ENCODE measurements at regions not wholly inside any gene's neighbourhood (a gene's known extent, or its start where the extent isn't known, plus 50 kb on each side); places are given as distances from the start of the nearest gene placed in this dataset.

- Mint-ChIP-seq H3K36me3 (ENCODE audit: low read depth) (no peaks in the 10 kb centered on the region), H3K9me3 (no peaks in the 10 kb centered on the region), H3K27ac (no peak overlapping the region), H3K4me3 (no peak overlapping the region), H3K27me3 (no peaks in the 10 kb centered on the region), H3K4me1 (no peaks in the 10 kb centered on the region)
- POLR2A ChIA-PET = no interaction called here
- CTCF ChIA-PET = no interaction called here
- DNase-seq = no peak
These were observed 478.5 kb upstream of the TNP1 start for GRCh38 chr2:217338306-217338916.

GRCh38 chr2:217337771-217338170 lies 477.9 kb upstream of the TNP1 start:
- ChIA-PET CTCF (interaction anchor here (0.6 kb wide), 1 partner anchor 602 kb away, joined by 3 read pairs; no protein-coding TSS in a partner anchor), POLR2A (no interaction called here)
- Mint-ChIP-seq H3K27ac (no peak overlapping the region), H3K9me3 (no peaks in the 10 kb centered on the region), H3K27me3 (no peaks in the 10 kb centered on the region), H3K4me1 (no peaks in the 10 kb centered on the region), H3K4me3 (no peak overlapping the region), H3K36me3 (ENCODE audit: low read depth) (no peaks in the 10 kb centered on the region)
- no peak for DNase-seq

- H3K4me1 Mint-ChIP-seq = no peaks in the 10 kb centered on the region
- ChIA-PET POLR2A (no interaction called here), CTCF (no interaction called here)
- DNase-seq = no peak
- H3K9me3 Mint-ChIP-seq = no peaks in the 10 kb centered on the region
- H3K36me3 Mint-ChIP-seq (ENCODE audit: low read depth) = no peaks in the 10 kb centered on the region
- no peak overlapping the region for H3K27ac Mint-ChIP-seq
- no peak overlapping the region for H3K4me3 Mint-ChIP-seq
- H3K27me3 Mint-ChIP-seq = no peaks in the 10 kb centered on the region
These were observed 476.8 kb upstream of the TNP1 start for GRCh38 chr2:217336694-217337093.

GRCh38 chr2:217335341-217335966 lies 475.6 kb upstream of the TNP1 start:
- H3K36me3 Mint-ChIP-seq (ENCODE audit: low read depth) = no peaks in the 10 kb centered on the region
- CTCF ChIA-PET = no interaction called here

DNA sequence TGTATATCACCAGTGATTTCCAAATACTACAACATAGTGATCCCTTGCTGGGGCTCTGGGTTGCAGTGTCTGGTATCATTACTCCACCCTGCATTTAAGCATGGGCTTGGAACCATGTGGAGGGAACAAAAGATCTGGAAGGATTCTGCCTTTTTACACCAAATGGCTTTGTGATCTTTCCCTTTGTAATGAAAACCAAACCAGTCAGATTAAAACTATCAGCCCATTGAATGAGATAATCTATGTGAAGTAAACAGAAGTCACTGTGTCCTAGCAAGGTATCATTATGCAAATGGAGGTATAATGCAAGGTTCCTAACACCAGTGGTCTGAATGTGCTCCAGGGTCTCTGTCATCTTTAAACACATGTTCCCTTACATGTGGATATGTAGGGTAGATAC lies 474.7 kb upstream of the TNP1 start:
- Mint-ChIP-seq H3K36me3 (ENCODE audit: low read depth) (no peaks in the 10 kb centered on the region), H3K4me3 (no peak overlapping the region), H3K4me1 (no peaks in the 10 kb centered on the region), H3K9me3 (no peaks in the 10 kb centered on the region), H3K27ac (no peak overlapping the region), H3K27me3 (no peaks in the 10 kb centered on the region)
- POLR2A ChIA-PET = no interaction called here
- DNase-seq = no peak
- CTCF ChIA-PET = no interaction called here

More at GRCh38 chr2:217335341-217335966, 475.6 kb upstream of the TNP1 start:
- Mint-ChIP-seq H3K4me3 (no peak overlapping the region), H3K9me3 (no peaks in the 10 kb centered on the region), H3K4me1 (no peaks in the 10 kb centered on the region), H3K27me3 (no peaks in the 10 kb centered on the region), H3K27ac (no peak overlapping the region)
- POLR2A ChIA-PET = no interaction called here
- no peak for DNase-seq

DNA sequence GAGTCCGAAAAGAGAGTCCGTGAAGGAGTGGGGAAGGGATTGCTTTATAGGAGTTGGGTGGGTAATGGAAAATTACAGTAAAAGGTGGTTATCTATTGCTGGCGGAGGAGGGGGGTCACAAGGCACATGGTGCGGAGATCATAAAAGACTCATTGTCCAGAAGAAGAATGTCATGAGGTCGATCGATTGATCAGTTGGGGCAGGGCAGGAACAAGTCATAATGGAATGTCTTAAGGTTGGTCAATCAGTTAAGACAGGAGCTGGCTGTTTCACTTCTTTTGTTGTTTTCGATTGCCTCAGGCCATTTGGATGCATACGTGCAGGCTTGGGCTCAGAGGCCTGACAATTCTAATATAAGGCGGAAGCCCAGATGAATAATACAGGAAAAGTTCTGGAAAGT lies 473.0 kb upstream of the TNP1 start:
- no peaks in the 10 kb centered on the region for H3K9me3 Mint-ChIP-seq
- CTCF ChIA-PET = no interaction called here
- no peak for DNase-seq
- H3K27ac Mint-ChIP-seq = no peak overlapping the region
- no peaks in the 10 kb centered on the region for H3K27me3 Mint-ChIP-seq
- no peaks in the 10 kb centered on the region for H3K36me3 Mint-ChIP-seq (ENCODE audit: low read depth)
- no peaks in the 10 kb centered on the region for H3K4me1 Mint-ChIP-seq
- POLR2A ChIA-PET = no interaction called here
- H3K4me3 Mint-ChIP-seq = no peak overlapping the region

GRCh38 chr2:217332417-217332791 lies 472.5 kb upstream of the TNP1 start:
- DNase-seq = no peak
- Mint-ChIP-seq H3K4me1 (no peaks in the 10 kb centered on the region), H3K36me3 (ENCODE audit: low read depth) (no peaks in the 10 kb centered on the region), H3K27ac (no peak overlapping the region), H3K9me3 (no peaks in the 10 kb centered on the region), H3K4me3 (no peak overlapping the region), H3K27me3 (no peaks in the 10 kb centered on the region)
- CTCF ChIA-PET = no interaction called here
- POLR2A ChIA-PET = no interaction called here

GRCh38 chr2:217331523-217332416 lies 471.9 kb upstream of the TNP1 start:
- ChIA-PET CTCF (no interaction called here), POLR2A (no interaction called here)
- H3K36me3 Mint-ChIP-seq (ENCODE audit: low read depth) = no peaks in the 10 kb centered on the region
- DNase-seq = no peak
- H3K9me3 Mint-ChIP-seq = no peaks in the 10 kb centered on the region
- H3K27ac Mint-ChIP-seq = no peak overlapping the region
- H3K4me1 Mint-ChIP-seq = no peaks in the 10 kb centered on the region
- no peak overlapping the region for H3K4me3 Mint-ChIP-seq
- H3K27me3 Mint-ChIP-seq = no peaks in the 10 kb centered on the region

- POLR2A ChIA-PET = no interaction called here
- H3K27me3 Mint-ChIP-seq = no peaks in the 10 kb centered on the region
- DNase-seq = no peak
- CTCF ChIA-PET = no interaction called here
- no peaks in the 10 kb centered on the region for H3K4me1 Mint-ChIP-seq
- H3K9me3 Mint-ChIP-seq = no peaks in the 10 kb centered on the region
- H3K27ac Mint-ChIP-seq = no peak overlapping the region
- H3K4me3 Mint-ChIP-seq = no peak overlapping the region
- H3K36me3 Mint-ChIP-seq (ENCODE audit: low read depth) = no peaks in the 10 kb centered on the region
These were observed 470.8 kb upstream of the TNP1 start for GRCh38 chr2:217330647-217331046.

GRCh38 chr2:217329023-217329431 lies 469.2 kb upstream of the TNP1 start:
- H3K27me3 Mint-ChIP-seq = no peaks in the 10 kb centered on the region
- POLR2A ChIA-PET = no interaction called here
- H3K4me3 Mint-ChIP-seq = no peak overlapping the region
- H3K9me3 Mint-ChIP-seq = peaks cover 3% of the 10 kb centered on the region
- no peaks in the 10 kb centered on the region for H3K36me3 Mint-ChIP-seq (ENCODE audit: low read depth)
- no peaks in the 10 kb centered on the region for H3K4me1 Mint-ChIP-seq
- CTCF ChIA-PET = no interaction called here
- H3K27ac Mint-ChIP-seq = no peak overlapping the region
- no peak for DNase-seq

DNA sequence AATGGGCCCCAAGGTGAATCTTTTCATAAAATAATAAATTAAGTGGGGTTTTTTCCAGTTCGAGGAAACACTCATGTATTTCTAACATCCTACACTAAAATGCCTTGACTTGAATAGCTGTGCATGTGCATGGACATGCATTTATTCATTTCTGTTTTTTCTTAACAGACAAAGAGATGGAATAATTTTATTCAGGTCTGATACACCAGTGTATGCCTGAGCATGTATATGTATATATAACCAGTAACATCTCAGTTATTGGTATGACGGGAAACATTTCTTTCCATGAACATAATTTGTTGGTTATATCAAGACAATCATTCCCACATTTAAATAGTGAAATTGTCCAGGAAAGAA lies 468.7 kb upstream of the TNP1 start:
- H3K36me3 Mint-ChIP-seq (ENCODE audit: low read depth) = no peaks in the 10 kb centered on the region
- H3K27me3 Mint-ChIP-seq = no peaks in the 10 kb centered on the region
- DNase-seq = no peak
- no peak overlapping the region for H3K27ac Mint-ChIP-seq
- CTCF ChIA-PET = no interaction called here
- H3K9me3 Mint-ChIP-seq = peaks cover 4% of the 10 kb centered on the region
- H3K4me3 Mint-ChIP-seq = no peak overlapping the region
- POLR2A ChIA-PET = no interaction called here
- H3K4me1 Mint-ChIP-seq = no peaks in the 10 kb centered on the region

- DNase-seq = no peak
- ChIA-PET POLR2A (no interaction called here), CTCF (no interaction called here)
- Mint-ChIP-seq H3K9me3 (peaks cover 4% of the 10 kb centered on the region), H3K27me3 (no peaks in the 10 kb centered on the region), H3K27ac (no peak overlapping the region), H3K4me3 (no peak overlapping the region), H3K36me3 (ENCODE audit: low read depth) (no peaks in the 10 kb centered on the region), H3K4me1 (no peaks in the 10 kb centered on the region)
These were observed 468.2 kb upstream of the TNP1 start for GRCh38 chr2:217327953-217328621.

DNA sequence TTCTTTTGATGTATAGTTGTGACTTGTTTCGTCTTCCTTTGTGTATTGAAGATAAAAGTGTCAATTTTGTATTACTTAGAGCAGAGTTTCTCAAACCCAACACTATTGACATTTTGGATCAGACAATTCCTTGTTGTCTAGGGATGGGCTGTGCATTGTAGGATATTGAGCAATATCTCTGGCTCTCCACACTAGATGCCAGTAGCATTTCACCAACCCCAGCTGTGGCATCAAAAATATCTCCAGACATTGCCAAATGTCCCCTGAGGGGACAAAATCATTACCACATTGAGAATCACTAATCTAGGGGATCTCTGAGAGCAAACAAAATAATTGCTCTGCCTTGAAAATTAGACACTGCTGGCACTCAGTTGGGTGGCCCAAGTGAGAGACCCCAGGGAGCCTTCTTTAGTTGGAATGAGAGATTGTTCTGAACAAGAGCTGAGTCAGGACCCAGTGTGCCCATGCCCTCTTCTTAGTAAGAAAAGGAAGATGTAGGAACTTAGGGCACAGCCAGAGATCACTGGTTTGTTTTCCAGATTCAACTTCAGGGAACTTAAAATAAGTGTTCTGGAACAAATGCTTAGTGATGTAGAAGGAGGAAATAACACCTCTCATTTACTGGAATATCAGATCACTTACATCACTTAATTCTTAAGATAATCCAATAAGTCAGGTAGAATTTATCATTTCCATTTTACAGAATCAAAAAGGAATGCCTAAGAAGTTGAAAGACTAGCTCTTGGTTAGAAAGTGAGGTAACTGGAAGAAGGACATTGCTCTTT lies 466.6 kb upstream of the TNP1 start:
- Mint-ChIP-seq H3K27me3 (no peaks in the 10 kb centered on the region), H3K36me3 (ENCODE audit: low read depth) (no peaks in the 10 kb centered on the region), H3K9me3 (peaks cover 4% of the 10 kb centered on the region), H3K4me1 (no peaks in the 10 kb centered on the region), H3K4me3 (no peak overlapping the region), H3K27ac (no peak overlapping the region)
- ChIA-PET CTCF (no interaction called here), POLR2A (no interaction called here)
- no peak for DNase-seq

Data from activated CD4-positive, alpha-beta memory T cell treated with anti-CD3 and anti-CD28 coated beads, Interleukin-2, amount 10 ng/mL, durations not matched to agents 7 days and 5 days (primary cell).